ENCODE measurements at regions not wholly inside any gene's neighbourhood (a gene's known extent, or its start where the extent isn't known, plus 50 kb on each side); places are given as distances from the start of the nearest gene placed in this dataset.
"Not testable (repeated sequence)": the region's sequence is repeated elsewhere in the genome, so short reads cannot be mapped to it uniquely, and the experiment has no call there.

GRCh38 chr13:110984798-110985197 is 69.9 kb upstream of the ANKRD10 start:
- H3K4me3 ChIP-seq, result no peak overlapping the region
- no peak overlapping the region for H3K27ac ChIP-seq
- intact Hi-C loops (cut with DNase I), result no loop called here
- H3K9me3 ChIP-seq, result no peaks in the 10 kb centered on the region
- no peak for DNase-seq (ENCODE audit: low spot score in 2 of 2)
- TF ChIP-seq CTCF (IDR thresholded peaks at IDR 0.05), result no peak
- no peaks in the 10 kb centered on the region for H3K27me3 ChIP-seq
- no peaks in the 10 kb centered on the region for H3K4me1 ChIP-seq
- H3K36me3 ChIP-seq, result no peaks in the 10 kb centered on the region

GRCh38 chr13:110984381-110984780 is 69.5 kb upstream of the ANKRD10 start:
- H3K27ac ChIP-seq, result no peak overlapping the region
- DNase-seq (ENCODE audit: low spot score in 2 of 2), result no peak
- H3K9me3 ChIP-seq, result no peaks in the 10 kb centered on the region
- H3K27me3 ChIP-seq, result no peaks in the 10 kb centered on the region
- TF ChIP-seq CTCF (IDR thresholded peaks at IDR 0.05), result no peak
- no peaks in the 10 kb centered on the region for H3K36me3 ChIP-seq
- H3K4me3 ChIP-seq, result no peak overlapping the region
- H3K4me1 ChIP-seq, result no peaks in the 10 kb centered on the region
- intact Hi-C loops (cut with DNase I), result no loop called here

GRCh38 chr13:110983241-110983640 is 68.4 kb upstream of the ANKRD10 start:
- Histone ChIP-seq H3K9me3 (no peaks in the 10 kb centered on the region), H3K4me3 (no peak overlapping the region), H3K36me3 (no peaks in the 10 kb centered on the region), H3K4me1 (no peaks in the 10 kb centered on the region), H3K27me3 (no peaks in the 10 kb centered on the region), H3K27ac (no peak overlapping the region)
- DNase-seq (ENCODE audit: low spot score in 2 of 2), result no peak
- TF ChIP-seq CTCF (IDR thresholded peaks at IDR 0.05), result no peak
- intact Hi-C loops (cut with DNase I), result no loop called here

- no peak overlapping the region for H3K4me3 ChIP-seq
- intact Hi-C loops (cut with DNase I), result no loop called here
- no peaks in the 10 kb centered on the region for H3K27me3 ChIP-seq
- H3K4me1 ChIP-seq, result no peaks in the 10 kb centered on the region
- DNase-seq (ENCODE audit: low spot score in 2 of 2), result no peak
- no peak overlapping the region for H3K27ac ChIP-seq
- TF ChIP-seq CTCF (IDR thresholded peaks at IDR 0.05), result no peak
- no peaks in the 10 kb centered on the region for H3K9me3 ChIP-seq
- no peaks in the 10 kb centered on the region for H3K36me3 ChIP-seq
Measured at GRCh38 chr13:110981379-110981778, 66.5 kb upstream of the ANKRD10 start.

- DNase-seq (ENCODE audit: low spot score in 2 of 2), result no peak
- intact Hi-C loops (cut with DNase I), result no loop called here
Measured at GRCh38 chr13:110980921-110981320, 66.1 kb upstream of the ANKRD10 start.

GRCh38 chr13:110979149-110979548 is 64.3 kb upstream of the ANKRD10 start:
- H3K36me3 ChIP-seq; intact Hi-C loops (cut with DNase I); H3K27me3 ChIP-seq; H3K27ac ChIP-seq; H3K9me3 ChIP-seq; DNase-seq (ENCODE audit: low spot score in 2 of 2); H3K4me1 ChIP-seq; H3K4me3 ChIP-seq: not testable (repeated sequence)

More at GRCh38 chr13:110980921-110981320, 66.1 kb upstream of the ANKRD10 start:
- Histone ChIP-seq H3K4me3 (no peak overlapping the region), H3K9me3 (no peaks in the 10 kb centered on the region), H3K27ac (no peak overlapping the region), H3K4me1 (no peaks in the 10 kb centered on the region), H3K27me3 (no peaks in the 10 kb centered on the region), H3K36me3 (no peaks in the 10 kb centered on the region)
- TF ChIP-seq CTCF (IDR thresholded peaks at IDR 0.05), result no peak

All from ascending aorta (tissue), 2 donors.